VCaP (cell line): ENCODE measurements at regions not wholly inside any gene's neighbourhood (a gene's known extent, or its start where the extent isn't known, plus 50 kb on each side); places are given as distances from the start of the nearest gene placed in this dataset.

ENCODE experiments used
- H3K27ac ChIP-seq: fragments of 450-650 bp; 2 replicates; pipeline ENCODE4 v1.5.1; 2017
- CTCF ChIP-seq: fragments of 450-650 bp; conservative IDR thresholded peaks from 2 replicates; pipeline ENCODE4 v1.5.1; 2017; ENCODE audit warnings: mild to moderate bottlenecking, moderate library complexity

GRCh38 chr2:52676056-52676455 lies 1091.5 kb upstream of the CHAC2 start:
- no peak overlapping the region for H3K27ac ChIP-seq
- TF ChIP-seq CTCF: no peak

- no peak overlapping the region for H3K27ac ChIP-seq
- no peak for TF ChIP-seq CTCF
These were observed 1098.9 kb upstream of the CHAC2 start for GRCh38 chr2:52668724-52669123.

- H3K27ac ChIP-seq: no peak overlapping the region
- no peak for TF ChIP-seq CTCF
These were observed 1108.1 kb upstream of the CHAC2 start for GRCh38 chr2:52659546-52659945.

- H3K27ac ChIP-seq: no peak overlapping the region
- no peak for TF ChIP-seq CTCF
These were observed 1109.0 kb upstream of the CHAC2 start for GRCh38 chr2:52658598-52658997.

- no peak for TF ChIP-seq CTCF
- H3K27ac ChIP-seq: no peak overlapping the region
These were observed 1127.9 kb upstream of the CHAC2 start for GRCh38 chr2:52639692-52640091.

- no peak for TF ChIP-seq CTCF
- no peak overlapping the region for H3K27ac ChIP-seq
These were observed 1135.1 kb upstream of the CHAC2 start for GRCh38 chr2:52632543-52632942.

- TF ChIP-seq CTCF: no peak
- H3K27ac ChIP-seq: no peak overlapping the region
These were observed 1137.7 kb upstream of the CHAC2 start for GRCh38 chr2:52629944-52630343.

GRCh38 chr2:52629531-52629930 lies 1138.1 kb upstream of the CHAC2 start:
- TF ChIP-seq CTCF: no peak
- H3K27ac ChIP-seq: no peak overlapping the region
